22Rv1 (cell line): ENCODE measurements at regions not wholly inside any gene's neighbourhood (a gene's known extent, or its start where the extent isn't known, plus 50 kb on each side); places are given as distances from the start of the nearest gene placed in this dataset.

ENCODE experiments used
- ZFX ChIP-seq: fragments of 450-650 bp; IDR thresholded peaks from 2 replicates; pipeline ENCODE4 v1.6.1; 2017; ENCODE audit warnings: antibody characterized with exemption, borderline replicate concordance
- TF ChIP-seq, protein P1 (sequence below): fragments of 450-650 bp; IDR thresholded peaks from 2 replicates; pipeline ENCODE4 v1.5.1; 2017; ENCODE audit warnings: mild to moderate bottlenecking

DNA sequence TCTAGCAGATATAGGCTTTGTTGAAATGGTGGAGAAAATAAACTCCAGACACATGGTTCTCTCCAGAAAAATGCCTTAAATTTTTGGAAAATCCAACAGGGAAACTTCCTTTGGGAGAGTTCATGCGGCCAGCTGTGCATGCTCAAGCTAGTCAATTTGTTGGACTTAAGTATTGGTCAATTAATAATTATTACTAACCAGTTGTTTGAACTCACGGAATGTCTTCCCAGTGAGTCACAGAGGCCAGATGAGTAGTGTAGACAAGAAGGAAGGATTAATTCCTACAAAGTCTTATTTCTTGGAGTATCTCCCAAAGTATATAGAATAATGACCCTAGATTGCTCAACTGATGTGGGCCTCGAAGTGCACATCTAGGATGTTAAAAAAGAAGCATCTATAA lies 103.6 kb downstream of the MACIR start:
- TF ChIP-seq, protein P1, sequence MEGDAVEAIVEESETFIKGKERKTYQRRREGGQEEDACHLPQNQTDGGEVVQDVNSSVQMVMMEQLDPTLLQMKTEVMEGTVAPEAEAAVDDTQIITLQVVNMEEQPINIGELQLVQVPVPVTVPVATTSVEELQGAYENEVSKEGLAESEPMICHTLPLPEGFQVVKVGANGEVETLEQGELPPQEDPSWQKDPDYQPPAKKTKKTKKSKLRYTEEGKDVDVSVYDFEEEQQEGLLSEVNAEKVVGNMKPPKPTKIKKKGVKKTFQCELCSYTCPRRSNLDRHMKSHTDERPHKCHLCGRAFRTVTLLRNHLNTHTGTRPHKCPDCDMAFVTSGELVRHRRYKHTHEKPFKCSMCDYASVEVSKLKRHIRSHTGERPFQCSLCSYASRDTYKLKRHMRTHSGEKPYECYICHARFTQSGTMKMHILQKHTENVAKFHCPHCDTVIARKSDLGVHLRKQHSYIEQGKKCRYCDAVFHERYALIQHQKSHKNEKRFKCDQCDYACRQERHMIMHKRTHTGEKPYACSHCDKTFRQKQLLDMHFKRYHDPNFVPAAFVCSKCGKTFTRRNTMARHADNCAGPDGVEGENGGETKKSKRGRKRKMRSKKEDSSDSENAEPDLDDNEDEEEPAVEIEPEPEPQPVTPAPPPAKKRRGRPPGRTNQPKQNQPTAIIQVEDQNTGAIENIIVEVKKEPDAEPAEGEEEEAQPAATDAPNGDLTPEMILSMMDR = no peak
- TF ChIP-seq ZFX = no peak
